ENCODE measurements at regions not wholly inside any gene's neighbourhood (a gene's known extent, or its start where the extent isn't known, plus 50 kb on each side); places are given as distances from the start of the nearest gene placed in this dataset.
A peak's percentile ranks its signal among the peaks of the same experiment; 100 is the strongest.
"Not testable (repeated sequence)": the region's sequence is repeated elsewhere in the genome, so short reads cannot be mapped to it uniquely, and the experiment has no call there.

- DNase-seq (ENCODE audit: low read depth), result no peak
These were observed 121.1 kb upstream of the TEX13C start for GRCh38 chrX:125198546-125198945.

- no peak for DNase-seq (ENCODE audit: low read depth)
These were observed 117.0 kb upstream of the TEX13C start for GRCh38 chrX:125202591-125203248.

DNA sequence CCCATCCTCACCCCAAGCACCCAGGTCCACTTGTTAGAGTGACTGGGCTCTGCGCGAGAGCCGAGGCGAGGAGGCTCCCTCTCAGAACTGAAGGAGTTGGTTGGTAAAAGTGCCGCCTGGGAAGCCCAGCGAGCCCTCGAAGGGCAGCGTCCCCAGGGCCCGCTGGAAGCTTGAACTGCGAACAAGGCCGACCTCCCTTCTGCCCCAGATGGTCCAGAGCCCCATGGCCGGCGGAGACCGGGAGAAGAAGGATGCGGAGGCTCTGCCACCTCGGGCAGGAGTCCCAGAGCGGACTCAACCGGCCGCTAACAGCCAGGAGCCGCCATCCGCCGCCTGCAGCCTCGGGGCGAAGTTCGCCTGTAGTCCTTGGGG, 116.3 kb upstream of the TEX13C start:
- DNase-seq (ENCODE audit: low read depth), result no peak

GRCh38 chrX:125203737-125204578, 115.7 kb upstream of the TEX13C start:
- peak; percentile 9 for DNase-seq (ENCODE audit: low read depth)

GRCh38 chrX:125204681-125205132, 115.0 kb upstream of the TEX13C start:
- no peak for DNase-seq (ENCODE audit: low read depth)

GRCh38 chrX:125205133-125205917, 114.3 kb upstream of the TEX13C start:
- DNase-seq (ENCODE audit: low read depth), result peak; percentile 32

DNA sequence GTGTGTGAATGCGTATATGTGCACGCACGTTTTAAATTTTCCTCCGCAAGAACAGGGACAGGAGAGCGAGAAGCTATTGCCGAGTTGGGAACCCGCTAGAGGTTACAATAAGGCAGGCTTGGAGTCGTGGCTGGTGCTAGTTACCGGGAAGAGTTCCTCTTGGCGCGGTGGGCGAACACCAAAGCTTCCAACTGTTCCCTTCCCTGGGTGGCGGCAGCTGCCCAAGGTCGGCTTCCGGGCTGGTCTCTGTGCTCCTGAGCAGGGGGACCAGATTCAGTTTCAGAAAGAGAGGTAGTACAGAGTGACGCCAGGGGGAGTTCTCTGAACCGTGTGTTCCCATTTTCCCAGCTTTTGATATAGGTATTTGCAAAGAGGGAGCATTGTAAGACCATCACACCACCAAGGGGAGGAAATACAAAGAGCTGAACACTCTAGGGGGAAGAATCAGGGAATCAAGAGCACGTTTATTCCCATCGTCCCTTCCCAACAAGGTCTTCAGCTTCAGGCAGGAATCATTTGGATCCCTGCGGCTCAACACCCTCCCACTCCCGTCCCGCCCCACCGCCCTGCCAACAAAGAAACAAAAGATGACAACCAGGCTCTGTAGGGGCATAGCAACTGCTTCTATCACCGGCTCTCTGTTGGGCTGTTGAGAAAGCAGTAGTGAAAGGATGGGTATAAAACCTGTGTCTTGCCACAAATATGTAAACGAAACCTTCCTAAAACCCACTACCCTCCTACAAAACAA, 113.6 kb upstream of the TEX13C start:
- no peak for DNase-seq (ENCODE audit: low read depth)

DNA sequence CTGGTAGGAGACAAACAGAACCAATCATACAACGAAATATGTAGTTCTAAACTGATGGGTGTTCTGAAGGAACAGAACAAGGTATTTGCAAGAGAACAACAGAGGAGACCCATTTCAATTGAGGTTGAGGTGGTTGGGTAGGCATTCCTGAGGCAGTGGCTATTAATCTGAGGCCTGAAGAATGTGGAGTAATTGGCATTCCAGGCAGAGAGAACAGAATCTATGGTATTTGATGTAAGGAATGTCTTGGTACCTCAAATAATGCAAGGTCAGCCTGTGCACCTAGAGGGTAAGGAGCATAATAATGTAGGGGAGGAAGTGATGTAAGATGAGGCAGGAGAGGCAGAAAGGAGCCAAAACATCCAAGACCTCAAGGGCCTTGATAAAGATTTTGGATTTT, 109.5 kb upstream of the TEX13C start:
- no peak for DNase-seq (ENCODE audit: low read depth)

DNA sequence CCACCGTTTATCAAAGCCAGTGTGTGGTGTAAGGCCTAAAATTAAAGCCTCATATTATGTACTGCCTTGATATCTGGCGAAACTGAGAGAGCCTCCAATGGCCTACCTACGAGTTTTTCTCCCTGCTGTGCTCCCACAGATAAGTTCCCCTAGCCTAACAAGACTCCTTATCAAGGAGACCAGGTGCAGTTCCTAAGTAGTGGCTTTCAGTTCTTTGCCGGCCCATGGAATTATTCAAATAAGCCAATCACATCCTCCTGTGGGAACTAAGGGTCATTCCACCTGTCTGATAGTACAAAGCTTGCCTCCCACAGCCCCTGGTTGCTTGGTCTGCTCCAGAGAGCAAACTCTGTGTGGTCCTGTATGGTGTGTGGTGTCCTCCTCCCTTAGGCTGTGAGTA, 99.8 kb upstream of the TEX13C start:
- DNase-seq (ENCODE audit: low read depth), result no peak

DNA sequence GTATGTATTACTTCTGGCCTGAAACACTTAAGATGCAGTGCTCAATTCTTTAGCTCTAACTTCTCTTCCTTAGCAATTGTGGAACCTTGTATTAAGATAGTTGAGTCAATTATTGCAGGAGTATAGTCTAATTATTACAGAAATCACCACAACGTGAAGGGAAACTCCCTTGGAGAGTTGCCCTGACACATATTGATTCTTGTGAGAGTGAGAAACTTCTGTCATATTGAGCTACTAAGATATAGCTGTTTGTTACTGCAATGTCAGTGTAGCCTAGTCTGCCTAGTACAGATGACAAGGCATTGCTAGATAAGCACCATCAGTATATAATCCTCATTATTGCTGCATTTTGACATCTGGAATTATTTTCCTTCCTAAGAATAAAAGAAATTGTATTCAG, 82.7 kb upstream of the TEX13C start:
- DNase-seq (ENCODE audit: low read depth), result no peak

DNA sequence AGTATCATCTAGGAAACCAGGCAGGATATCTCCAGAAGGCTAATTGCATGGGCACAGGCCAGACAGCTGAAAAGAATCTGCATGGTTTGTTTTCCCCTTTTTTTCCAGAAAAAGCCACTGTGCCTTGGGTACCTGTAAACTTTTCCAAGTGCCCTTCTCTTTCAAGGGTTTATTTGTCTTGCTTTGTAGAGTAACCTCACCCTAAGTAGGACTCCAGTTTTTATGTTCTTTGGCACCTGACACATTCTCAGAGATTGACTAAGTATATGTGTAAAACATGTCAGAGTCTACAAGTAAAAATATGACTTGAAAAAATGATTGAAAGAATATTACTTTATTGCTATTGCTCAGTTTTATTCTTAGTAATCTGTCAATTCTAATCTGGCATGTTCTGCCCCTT, 70.7 kb upstream of the TEX13C start:
- DNase-seq (ENCODE audit: low read depth), result no peak

DNA sequence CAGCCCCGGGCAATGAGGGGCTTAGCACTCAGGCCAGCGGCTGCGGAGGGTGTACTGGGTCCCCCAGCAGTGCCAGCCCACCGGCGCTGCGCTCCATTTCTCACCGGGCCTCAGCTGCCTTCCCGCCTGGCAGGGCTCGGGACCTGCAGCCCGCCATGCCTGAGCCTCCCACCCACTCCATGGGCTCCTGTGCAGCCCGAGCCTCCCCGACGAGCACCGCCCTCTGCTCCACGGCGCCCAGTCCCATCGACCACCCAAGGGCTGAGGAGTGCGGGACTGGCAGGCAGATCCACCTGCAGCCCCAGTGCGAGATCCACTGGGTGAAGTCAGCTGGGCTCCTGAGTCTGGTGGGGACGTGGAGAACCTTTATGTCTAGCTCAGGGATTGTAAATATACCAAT, 63.9 kb upstream of the TEX13C start:
- DNase-seq (ENCODE audit: low read depth), result not testable (repeated sequence)

DNA sequence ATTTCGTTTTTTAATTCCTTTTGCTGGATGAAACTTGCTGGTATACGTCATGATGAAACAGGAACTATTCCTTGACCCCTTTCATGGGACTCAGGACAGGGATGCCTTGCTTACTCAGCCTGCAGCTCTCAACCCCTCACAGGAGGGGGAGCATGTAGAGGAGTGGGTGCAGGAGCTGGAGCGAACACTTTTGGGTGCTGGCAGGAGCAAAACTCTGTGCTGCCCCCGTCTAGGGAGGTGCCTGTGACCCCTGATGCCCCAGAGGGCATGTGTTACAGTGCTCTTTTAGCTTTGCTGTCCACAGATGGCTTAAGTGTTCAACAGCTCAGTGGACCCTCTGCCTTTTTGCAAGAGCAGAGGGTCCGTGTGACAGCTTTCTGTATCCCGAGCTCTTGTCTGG, 56.8 kb upstream of the TEX13C start:
- no peak for DNase-seq (ENCODE audit: low read depth)

- no peak for DNase-seq (ENCODE audit: low read depth)
These were observed 53.5 kb upstream of the TEX13C start for GRCh38 chrX:125266153-125266660.
